Pancreas (tissue), 10 donors: ENCODE measurements at regions not wholly inside any gene's neighbourhood (a gene's known extent, or its start where the extent isn't known, plus 50 kb on each side); places are given as distances from the start of the nearest gene placed in this dataset.

Experiments used
- ATAC-seq, 4 donors: fragments of 200-7000 bp; cut with Tn5 transposase; one replicate each; pipeline versions ENCODE4 v1.8.0 to v1.9.1; 2020; ENCODE audit warnings: mild to moderate bottlenecking in 4 of 4, moderate library complexity in 4 of 4
- DNase-seq, 6 donors: peaks; one replicate each; pipeline ENCODE4 v3.0.0-alpha.2; 2020
- FAIRE-seq: peaks from 2 replicates; lab custom pipeline; 2012; peaks lifted over from hg19 to GRCh38; lab: Jason Lieb, UNC
- H3K27ac ChIP-seq, 4 donors: fragments of 200-600 bp; sonication (generic); 1 replicate in 3 of 4; 2 replicates in 1 of 4; pipeline versions ENCODE4 v1.5.0 to v1.8.0; 2020
- H3K27me3 ChIP-seq, 4 donors: fragments of 200-600 bp; one replicate each; pipeline ENCODE4 v1.8.0; 2021
- H3K36me3 ChIP-seq, 3 donors: fragments of 200-600 bp; sonication (generic) in 1 of 3; one replicate each; pipeline versions ENCODE4 v1.5.0 to v1.8.0; 2020 to 2021
- H3K4me1 ChIP-seq, 3 donors: fragments of 200-600 bp; one replicate each; pipeline ENCODE4 v1.8.0; 2021
- H3K4me3 ChIP-seq, 4 donors: fragments of 200-600 bp; sonication (generic) in 2 of 4; one replicate each; pipeline versions ENCODE4 v1.5.0 to v1.8.0; 2020 to 2021
- H3K9me3 ChIP-seq, 4 donors: fragments of 200-600 bp; one replicate each; pipeline ENCODE4 v1.8.0; 2021
- WGBS, 2 donors: extraction: QIAGEN DNeasy Blood & Tissue Kit; methylation state at CpG; one replicate each; pipeline ENCODE4 v1.1.7; 2013; 5-methylcytosine and 5-hydroxymethylcytosine counted together
- intact Hi-C, 3 donors: fragments of 100-400 bp; cut with DNase I; formaldehyde crosslinking; loops; one replicate each; pipeline versions ENCODE4 v1.11.1 to v1.14.2; 2022
- TF ChIP-seq, protein P1 (sequence below), 4 donors: fragments of 200-600 bp; sonication (generic) in 3 of 4; IDR thresholded peaks; one replicate each; pipeline versions ENCODE4 v1.5.0 to v1.8.0; 2021; ENCODE audit warnings: antibody characterized with exemption in 4 of 4
- donor health status: healthy with polysubstance abuse.
- donor health status: DM: no; HTN: no; CAD: no; lungs with moderate emphysema.
- donor health status: DM: no; HTN: no; CAD: no.
- donor health status: control.
- donor health status: control.
- donor health status: Bipolar disorder and iron deficiency.
- donor health status: DM: yes; HTN: yes; CAD: no.
- donor health status: DM: no; HTN: no; CAD: no.
- donor health status: DM: no; HTN: no; CAD: no.
- donor health status: DM: yes; HTN: yes; CAD: no.

DNA sequence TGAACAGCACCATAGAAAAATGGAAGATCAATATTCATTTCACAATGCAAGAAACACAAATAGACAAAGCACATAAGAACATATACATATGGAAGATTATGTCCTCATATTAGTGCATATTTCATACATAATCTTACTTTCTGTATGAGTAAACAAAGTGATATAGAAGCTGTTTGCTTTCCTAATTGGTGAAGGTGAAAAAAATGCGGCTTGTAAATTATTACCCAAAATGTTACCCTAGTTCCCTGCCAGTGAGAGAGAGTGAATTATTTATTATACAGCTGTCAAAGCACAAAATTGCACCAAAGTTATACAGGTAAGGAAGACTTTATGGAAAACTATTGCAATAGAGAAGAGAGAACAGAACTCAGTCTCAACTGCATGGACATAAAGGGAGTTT, 1485.0 kb upstream of the CDH9 start:
- WGBS, 2 donors: 29 to 37% methylated on average over 1 of the region's 1 CpG
- no peaks in the 10 kb centered on the region for H3K27me3 ChIP-seq
- no peak overlapping the region for H3K4me3 ChIP-seq
- no peak for FAIRE-seq
- H3K27ac ChIP-seq: no peak overlapping the region
- TF ChIP-seq, protein P1, sequence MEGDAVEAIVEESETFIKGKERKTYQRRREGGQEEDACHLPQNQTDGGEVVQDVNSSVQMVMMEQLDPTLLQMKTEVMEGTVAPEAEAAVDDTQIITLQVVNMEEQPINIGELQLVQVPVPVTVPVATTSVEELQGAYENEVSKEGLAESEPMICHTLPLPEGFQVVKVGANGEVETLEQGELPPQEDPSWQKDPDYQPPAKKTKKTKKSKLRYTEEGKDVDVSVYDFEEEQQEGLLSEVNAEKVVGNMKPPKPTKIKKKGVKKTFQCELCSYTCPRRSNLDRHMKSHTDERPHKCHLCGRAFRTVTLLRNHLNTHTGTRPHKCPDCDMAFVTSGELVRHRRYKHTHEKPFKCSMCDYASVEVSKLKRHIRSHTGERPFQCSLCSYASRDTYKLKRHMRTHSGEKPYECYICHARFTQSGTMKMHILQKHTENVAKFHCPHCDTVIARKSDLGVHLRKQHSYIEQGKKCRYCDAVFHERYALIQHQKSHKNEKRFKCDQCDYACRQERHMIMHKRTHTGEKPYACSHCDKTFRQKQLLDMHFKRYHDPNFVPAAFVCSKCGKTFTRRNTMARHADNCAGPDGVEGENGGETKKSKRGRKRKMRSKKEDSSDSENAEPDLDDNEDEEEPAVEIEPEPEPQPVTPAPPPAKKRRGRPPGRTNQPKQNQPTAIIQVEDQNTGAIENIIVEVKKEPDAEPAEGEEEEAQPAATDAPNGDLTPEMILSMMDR (IDR thresholded peaks at IDR 0.05): no peak
- intact Hi-C loops: no loop called here
- no peaks in the 10 kb centered on the region for H3K4me1 ChIP-seq
- DNase-seq: no peak
- no peak for ATAC-seq
- H3K36me3 ChIP-seq: no peaks in the 10 kb centered on the region
- no peaks in the 10 kb centered on the region for H3K9me3 ChIP-seq

DNA sequence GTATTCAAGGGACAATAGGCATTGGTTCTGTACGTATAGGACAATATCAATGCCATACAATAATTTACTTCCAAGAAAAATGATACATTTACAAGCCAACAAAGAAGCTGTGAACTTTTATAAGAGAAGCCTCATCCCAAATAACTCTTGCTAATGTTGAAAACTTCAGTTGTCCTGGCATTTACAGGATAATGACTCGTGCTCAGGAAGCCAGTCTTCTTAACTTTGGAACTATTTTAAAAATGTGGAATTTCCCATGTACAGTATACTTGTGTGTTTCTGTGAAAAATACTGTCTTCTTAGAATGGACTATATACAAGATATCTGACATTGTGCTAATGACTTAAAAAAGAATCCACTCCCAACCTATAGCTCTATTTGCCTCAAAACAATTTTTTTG, 1479.3 kb upstream of the CDH9 start:
- TF ChIP-seq, protein P1 (IDR thresholded peaks at IDR 0.05): no peak
- intact Hi-C loops: no loop called here
- no peaks in the 10 kb centered on the region for H3K27me3 ChIP-seq
- no peaks in the 10 kb centered on the region for H3K4me1 ChIP-seq
- H3K9me3 ChIP-seq: no peaks in the 10 kb centered on the region
- ATAC-seq (no peak), FAIRE-seq (no peak), DNase-seq (no peak)
- no peak overlapping the region for H3K27ac ChIP-seq
- no peaks in the 10 kb centered on the region for H3K36me3 ChIP-seq
- no peak overlapping the region for H3K4me3 ChIP-seq
- 41 to 53% methylated on average over 2 of the region's 2 CpGs for WGBS, 2 donors

DNA sequence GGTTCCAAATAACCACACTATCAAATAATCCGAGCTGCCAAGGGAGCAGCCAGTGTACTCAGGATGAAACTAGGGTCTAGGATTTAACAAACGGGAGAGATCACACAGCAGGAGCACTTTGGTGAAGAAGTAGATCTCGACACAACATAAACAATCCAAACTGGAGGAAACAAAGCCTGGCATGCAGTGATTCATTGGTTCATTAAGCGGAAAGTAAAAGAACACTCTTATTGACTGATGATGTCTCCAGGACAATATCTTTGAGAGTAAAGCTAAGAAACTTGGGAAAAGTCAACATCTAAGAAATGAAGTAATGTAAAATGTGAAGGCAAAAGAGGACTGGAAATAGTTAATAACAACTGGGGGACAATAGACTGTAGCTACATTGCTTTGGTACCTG, 1478.3 kb upstream of the CDH9 start:
- intact Hi-C loops: no loop called here
- no peak for DNase-seq
- Histone ChIP-seq H3K4me1 (no peaks in the 10 kb centered on the region), H3K4me3 (no peak overlapping the region), H3K36me3 (no peaks in the 10 kb centered on the region), H3K27me3 (no peaks in the 10 kb centered on the region), H3K9me3 (no peaks in the 10 kb centered on the region), H3K27ac (no peak overlapping the region)
- TF ChIP-seq, protein P1 (IDR thresholded peaks at IDR 0.05): no peak
- no peak for ATAC-seq
- 40 to 42% methylated on average over 4 of the region's 4 CpGs for WGBS, 2 donors
- no peak for FAIRE-seq

DNA sequence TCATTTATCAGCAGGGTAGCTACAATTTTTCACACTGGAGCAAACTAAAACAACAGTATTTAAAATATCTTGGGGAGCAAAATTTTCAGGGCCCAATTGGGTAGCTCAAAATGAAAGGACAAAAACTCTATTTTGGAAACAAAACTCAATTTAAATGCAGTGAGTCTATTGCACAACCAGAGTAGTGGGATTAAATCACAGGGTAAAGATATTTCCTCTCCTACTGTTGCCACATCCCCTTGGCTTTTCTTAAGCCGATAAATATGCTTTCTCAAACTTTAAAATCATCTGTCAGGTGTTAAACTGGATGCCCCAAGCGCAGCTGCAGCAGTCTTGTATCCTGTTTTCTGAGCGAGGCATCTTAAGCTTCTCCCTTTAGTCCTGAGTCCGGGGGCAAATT, 1474.3 kb upstream of the CDH9 start:
- Histone ChIP-seq H3K36me3 (no peaks in the 10 kb centered on the region), H3K9me3 (no peaks in the 10 kb centered on the region), H3K27ac (no peak overlapping the region), H3K4me3 (no peak overlapping the region), H3K4me1 (no peaks in the 10 kb centered on the region), H3K27me3 (no peaks in the 10 kb centered on the region)
- intact Hi-C loops: no loop called here
- 45 to 55% methylated on average over 4 of the region's 4 CpGs for WGBS, 2 donors
- FAIRE-seq: no peak
- TF ChIP-seq, protein P1 (IDR thresholded peaks at IDR 0.05): no peak
- ATAC-seq: no peak
- DNase-seq: no peak

DNA sequence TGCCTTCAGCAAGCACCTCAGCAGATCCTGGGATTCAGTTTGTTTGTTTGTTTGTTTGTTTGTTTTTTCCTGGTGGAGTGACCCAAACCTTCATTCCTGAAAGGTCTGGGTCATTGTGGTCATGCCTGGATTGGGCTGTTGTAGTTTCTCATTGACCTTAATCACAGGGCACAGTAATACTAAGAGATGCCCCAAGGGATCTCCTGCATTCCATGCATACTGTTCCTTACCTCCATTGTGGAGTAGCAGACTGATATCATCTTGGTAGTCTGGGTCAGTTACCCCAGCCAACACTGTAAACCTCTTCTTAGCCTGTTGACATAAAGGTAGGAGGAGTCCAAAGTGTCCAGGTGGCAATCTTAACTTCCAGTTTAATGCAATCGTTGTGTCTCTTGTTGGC, 1466.7 kb upstream of the CDH9 start:
- no peak for DNase-seq
- FAIRE-seq: no peak

More for the DNA sequence above, 1466.7 kb upstream of the CDH9 start:
- 43 to 48% methylated on average over 1 of the region's 1 CpG for WGBS, 2 donors
- TF ChIP-seq, protein P1 (IDR thresholded peaks at IDR 0.05): no peak
- intact Hi-C loops: no loop called here
- no peaks in the 10 kb centered on the region for H3K9me3 ChIP-seq
- H3K36me3 ChIP-seq: no peaks in the 10 kb centered on the region
- H3K4me3 ChIP-seq: no peak overlapping the region
- H3K4me1 ChIP-seq: no peaks in the 10 kb centered on the region
- no peaks in the 10 kb centered on the region for H3K27me3 ChIP-seq
- no peak for ATAC-seq
- H3K27ac ChIP-seq: no peak overlapping the region
